ENCODE measurements at regions not wholly inside any gene's neighbourhood (a gene's known extent, or its start where the extent isn't known, plus 50 kb on each side); places are given as distances from the start of the nearest gene placed in this dataset.

- Histone ChIP-seq H3K9me3 (ENCODE audit: control insufficient read depth, low read length) (no peaks in the 10 kb centered on the region), H3K36me3 (ENCODE audit: control insufficient read depth, insufficient read depth, low read length) (no peaks in the 10 kb centered on the region), H3K4me3 (ENCODE audit: extremely low read depth, insufficient read depth, low read length, poor library complexity, severe bottlenecking) (no peak overlapping the region), H3K27ac (ENCODE audit: low read depth, low read length, severe bottlenecking) (no peak overlapping the region), H3K4me1 (ENCODE audit: control insufficient read depth, insufficient read depth, low read length, poor library complexity, severe bottlenecking) (peaks cover 24% of the 10 kb centered on the region)
- WGBS, 2 experiments (ENCODE audit: insufficient coverage in 2 of 2): 58 to 63% methylated on average over 3 to 4 of the region's 10 CpGs
Measured at GRCh38 chr3:170740726-170741591, 129.0 kb downstream of the RPL22L1 start.

- Histone ChIP-seq H3K4me3 (ENCODE audit: extremely low read depth, insufficient read depth, low read length, poor library complexity, severe bottlenecking) (no peak overlapping the region), H3K4me1 (ENCODE audit: control insufficient read depth, insufficient read depth, low read length, poor library complexity, severe bottlenecking) (peaks cover 17% of the 10 kb centered on the region), H3K36me3 (ENCODE audit: control insufficient read depth, insufficient read depth, low read length) (no peaks in the 10 kb centered on the region), H3K9me3 (ENCODE audit: control insufficient read depth, low read length) (no peaks in the 10 kb centered on the region), H3K27ac (ENCODE audit: low read depth, low read length, severe bottlenecking) (no peak overlapping the region)
- WGBS, 2 experiments (ENCODE audit: insufficient coverage in 2 of 2): 89 to 90% methylated on average over 2 to 3 of the region's 3 CpGs
Measured at GRCh38 chr3:170740285-170740684, 129.7 kb downstream of the RPL22L1 start.

GRCh38 chr3:170739410-170739809 is 130.6 kb downstream of the RPL22L1 start:
- Histone ChIP-seq H3K27ac (ENCODE audit: low read depth, low read length, severe bottlenecking) (no peak overlapping the region), H3K4me1 (ENCODE audit: control insufficient read depth, insufficient read depth, low read length, poor library complexity, severe bottlenecking) (peaks cover 16% of the 10 kb centered on the region), H3K9me3 (ENCODE audit: control insufficient read depth, low read length) (no peaks in the 10 kb centered on the region), H3K36me3 (ENCODE audit: control insufficient read depth, insufficient read depth, low read length) (no peaks in the 10 kb centered on the region), H3K4me3 (ENCODE audit: extremely low read depth, insufficient read depth, low read length, poor library complexity, severe bottlenecking) (no peak overlapping the region)
- 100% methylated on average over 1 of the region's 4 CpGs; no CpG with 5 or more reads in 1 of the 2 experiments for WGBS, 2 experiments (ENCODE audit: insufficient coverage in 2 of 2)

- no peak overlapping the region for H3K4me3 ChIP-seq (ENCODE audit: extremely low read depth, insufficient read depth, low read length, poor library complexity, severe bottlenecking)
- H3K27ac ChIP-seq (ENCODE audit: low read depth, low read length, severe bottlenecking): no peak overlapping the region
- no peaks in the 10 kb centered on the region for H3K36me3 ChIP-seq (ENCODE audit: control insufficient read depth, insufficient read depth, low read length)
- WGBS, 2 experiments (ENCODE audit: insufficient coverage in 2 of 2): 82 to 84% methylated on average over 3 of the region's 3 CpGs
- H3K9me3 ChIP-seq (ENCODE audit: control insufficient read depth, low read length): no peaks in the 10 kb centered on the region
- H3K4me1 ChIP-seq (ENCODE audit: control insufficient read depth, insufficient read depth, low read length, poor library complexity, severe bottlenecking): peaks cover 20% of the 10 kb centered on the region
Measured at GRCh38 chr3:170738766-170739165, 131.2 kb downstream of the RPL22L1 start.

- Histone ChIP-seq H3K4me1 (ENCODE audit: control insufficient read depth, insufficient read depth, low read length, poor library complexity, severe bottlenecking) (peaks cover 22% of the 10 kb centered on the region), H3K9me3 (ENCODE audit: control insufficient read depth, low read length) (no peaks in the 10 kb centered on the region), H3K27ac (ENCODE audit: low read depth, low read length, severe bottlenecking) (no peak overlapping the region), H3K36me3 (ENCODE audit: control insufficient read depth, insufficient read depth, low read length) (no peaks in the 10 kb centered on the region), H3K4me3 (ENCODE audit: extremely low read depth, insufficient read depth, low read length, poor library complexity, severe bottlenecking) (no peak overlapping the region)
- WGBS, 2 experiments (ENCODE audit: insufficient coverage in 2 of 2): 92 to 100% methylated on average over 1 of the region's 3 CpGs
Measured at GRCh38 chr3:170737498-170738162, 132.4 kb downstream of the RPL22L1 start.

- Histone ChIP-seq H3K4me3 (ENCODE audit: extremely low read depth, insufficient read depth, low read length, poor library complexity, severe bottlenecking) (no peak overlapping the region), H3K27ac (ENCODE audit: low read depth, low read length, severe bottlenecking) (no peak overlapping the region), H3K36me3 (ENCODE audit: control insufficient read depth, insufficient read depth, low read length) (no peaks in the 10 kb centered on the region), H3K9me3 (ENCODE audit: control insufficient read depth, low read length) (no peaks in the 10 kb centered on the region), H3K4me1 (ENCODE audit: control insufficient read depth, insufficient read depth, low read length, poor library complexity, severe bottlenecking) (peaks cover 8% of the 10 kb centered on the region)
- 80 to 100% methylated on average over 1 to 2 of the region's 2 CpGs for WGBS, 2 experiments (ENCODE audit: insufficient coverage in 2 of 2)
Measured at GRCh38 chr3:170735821-170736220, 134.2 kb downstream of the RPL22L1 start.

GRCh38 chr3:170734735-170735065 is 135.3 kb downstream of the RPL22L1 start:
- no peak overlapping the region for H3K27ac ChIP-seq (ENCODE audit: low read depth, low read length, severe bottlenecking)
- no peaks in the 10 kb centered on the region for H3K9me3 ChIP-seq (ENCODE audit: control insufficient read depth, low read length)
- no peaks in the 10 kb centered on the region for H3K36me3 ChIP-seq (ENCODE audit: control insufficient read depth, insufficient read depth, low read length)
- peaks cover 6% of the 10 kb centered on the region for H3K4me1 ChIP-seq (ENCODE audit: control insufficient read depth, insufficient read depth, low read length, poor library complexity, severe bottlenecking)
- WGBS, 2 experiments (ENCODE audit: insufficient coverage in 2 of 2): 86% methylated on average over 1 of the region's 1 CpG; no CpG with 5 or more reads in 1 of the 2 experiments
- H3K4me3 ChIP-seq (ENCODE audit: extremely low read depth, insufficient read depth, low read length, poor library complexity, severe bottlenecking): no peak overlapping the region

- Histone ChIP-seq H3K4me1 (ENCODE audit: control insufficient read depth, insufficient read depth, low read length, poor library complexity, severe bottlenecking) (peaks cover 6% of the 10 kb centered on the region), H3K36me3 (ENCODE audit: control insufficient read depth, insufficient read depth, low read length) (no peaks in the 10 kb centered on the region), H3K4me3 (ENCODE audit: extremely low read depth, insufficient read depth, low read length, poor library complexity, severe bottlenecking) (no peak overlapping the region), H3K27ac (ENCODE audit: low read depth, low read length, severe bottlenecking) (no peak overlapping the region), H3K9me3 (ENCODE audit: control insufficient read depth, low read length) (no peaks in the 10 kb centered on the region)
- WGBS, 2 experiments (ENCODE audit: insufficient coverage in 2 of 2): 55 to 76% methylated on average over 4 of the region's 7 CpGs
Measured at GRCh38 chr3:170734043-170734734, 135.8 kb downstream of the RPL22L1 start.

- H3K36me3 ChIP-seq (ENCODE audit: control insufficient read depth, insufficient read depth, low read length): no peaks in the 10 kb centered on the region
- peaks cover 10% of the 10 kb centered on the region for H3K4me1 ChIP-seq (ENCODE audit: control insufficient read depth, insufficient read depth, low read length, poor library complexity, severe bottlenecking)
- H3K9me3 ChIP-seq (ENCODE audit: control insufficient read depth, low read length): no peaks in the 10 kb centered on the region
- no peak overlapping the region for H3K27ac ChIP-seq (ENCODE audit: low read depth, low read length, severe bottlenecking)
- no peak overlapping the region for H3K4me3 ChIP-seq (ENCODE audit: extremely low read depth, insufficient read depth, low read length, poor library complexity, severe bottlenecking)
Measured at GRCh38 chr3:170732660-170733245, 137.2 kb downstream of the RPL22L1 start.

- no peak overlapping the region for H3K27ac ChIP-seq (ENCODE audit: low read depth, low read length, severe bottlenecking)
- no peaks in the 10 kb centered on the region for H3K9me3 ChIP-seq (ENCODE audit: control insufficient read depth, low read length)
- peaks cover 23% of the 10 kb centered on the region for H3K4me1 ChIP-seq (ENCODE audit: control insufficient read depth, insufficient read depth, low read length, poor library complexity, severe bottlenecking)
- no peaks in the 10 kb centered on the region for H3K36me3 ChIP-seq (ENCODE audit: control insufficient read depth, insufficient read depth, low read length)
- no peak overlapping the region for H3K4me3 ChIP-seq (ENCODE audit: extremely low read depth, insufficient read depth, low read length, poor library complexity, severe bottlenecking)
Measured at GRCh38 chr3:170731281-170731680, 138.7 kb downstream of the RPL22L1 start.
